Endothelial cell of umbilical vein (primary cell): ENCODE measurements at regions not wholly inside any gene's neighbourhood (a gene's known extent, or its start where the extent isn't known, plus 50 kb on each side); places are given as distances from the start of the nearest gene placed in this dataset.

Experiments
- BruUV-seq: library from RNA; stranded (reverse); fragments of 400-500 nt; replicated peaks from 2 replicates; lab custom pipeline; 2021; lab: Mats Ljungman, UMichigan
- CTCF ChIA-PET: fragments of 300-600, 350-600 bp; sonication (Branson Sonifier 250); formaldehyde crosslinking; loops from one replicate; lab custom pipeline; 2021; ENCODE audit warnings: antibody characterized with exemption, inconsistent platforms; lab: Charles Lee
- POLR2A ChIA-PET: fragments of 300-600, 350-600 bp; sonication (Branson Sonifier 250); formaldehyde crosslinking; loops from one replicate; lab custom pipeline; 2021; ENCODE audit warnings: antibody characterized with exemption, inconsistent platforms; lab: Charles Lee
- DNase-seq: peaks from one replicate; pipeline ENCODE4 v3.0.0-alpha.2; 2011; ENCODE audit warnings: low read depth, low spot score
- FAIRE-seq: peaks from 2 replicates; lab custom pipeline; 2011; peaks lifted over from hg19 to GRCh38; lab: Jason Lieb, UNC
- H2AFZ ChIP-seq: 2 replicates; pipeline ENCODE4 v1.6.0; 2012; ENCODE audit warnings: low read depth, low read length, control low read depth, inconsistent platforms
- H3K27ac ChIP-seq: 2 replicates; pipeline ENCODE4 v1.5.1; 2011; ENCODE audit warnings: low read depth, mild to moderate bottlenecking, control low read depth, low read length, moderate library complexity; ENCODE audit not compliant: insufficient read depth
- H3K27me3 ChIP-seq, 2 experiments: 2 replicates each; pipeline versions ENCODE4 v1.6.0 to v1.6.1; 2011; ENCODE audit warnings: low read length in 2 of 2, mixed read lengths in 1 of 2; ENCODE audit not compliant: control insufficient read depth in 2 of 2, insufficient read depth in 2 of 2
- H3K36me3 ChIP-seq, 2 experiments: 2 replicates in 1 of 2; 3 replicates in 1 of 2; pipeline ENCODE4 v1.5.1; 2011; ENCODE audit warnings: low read length in 2 of 2, mild to moderate bottlenecking in 1 of 2, moderate library complexity in 1 of 2; ENCODE audit not compliant: control insufficient read depth in 2 of 2, insufficient read depth in 2 of 2; ENCODE audit errors: extremely low read depth in 1 of 2
- H3K4me1 ChIP-seq: 3 replicates; pipeline ENCODE4 v1.5.1; 2011; ENCODE audit warnings: mild to moderate bottlenecking, low read length; ENCODE audit not compliant: control insufficient read depth, insufficient read depth; ENCODE audit errors: extremely low read depth
- H3K4me2 ChIP-seq: 2 replicates; pipeline ENCODE4 v1.6.1; 2011; ENCODE audit warnings: low read length, control low read depth, mixed read lengths; ENCODE audit not compliant: insufficient read depth
- H3K4me3 ChIP-seq, 3 experiments: fragments of 200-600 bp in 1 of 3; sonication (generic), shearing (Covaris generic) in 1 of 3; replicated peaks in 1 of 3; 2 replicates each; pipeline ENCODE4 v1.5.1; 2011 to 2016; ENCODE audit warnings: control low read depth in 3 of 3, low read length in 3 of 3, mild to moderate bottlenecking in 2 of 3, inconsistent platforms in 1 of 3, low read depth in 1 of 3, moderate library complexity in 1 of 3; ENCODE audit not compliant: insufficient read depth in 1 of 3
- H3K79me2 ChIP-seq: 2 replicates; pipeline ENCODE4 v1.6.0; 2012; ENCODE audit warnings: low read length, inconsistent platforms; ENCODE audit not compliant: control insufficient read depth, insufficient read depth
- H3K9ac ChIP-seq: replicated peaks from 2 replicates; pipeline ENCODE3; 2011; ENCODE audit warnings: low read length, control low read depth; ENCODE audit not compliant: insufficient read depth; ENCODE audit errors: extremely low read depth
- H3K9me1 ChIP-seq: replicated peaks from 3 replicates; pipeline ENCODE4 v1.6.0; 2011; ENCODE audit warnings: mild to moderate bottlenecking, low read length; ENCODE audit not compliant: control insufficient read depth, insufficient read depth; ENCODE audit errors: extremely low read depth
- H3K9me3 ChIP-seq: replicated peaks from 2 replicates; pipeline ENCODE4 v1.5.1; 2012; ENCODE audit warnings: low read length, inconsistent platforms; ENCODE audit not compliant: control insufficient read depth, insufficient read depth
- H4K20me1 ChIP-seq: replicated peaks from 2 replicates; pipeline ENCODE3; 2011; ENCODE audit warnings: mild to moderate bottlenecking, low read length; ENCODE audit not compliant: control insufficient read depth, insufficient read depth; ENCODE audit errors: extremely low read depth
- CTCF ChIP-seq, 2 donors: IDR thresholded peaks; 1 replicate in 1 of 2; 2 replicates in 1 of 2; pipeline ENCODE4 v1.5.1; 2011; ENCODE audit warnings: low read length in 2 of 2, mild to moderate bottlenecking in 2 of 2, moderate library complexity in 2 of 2, control low read depth in 1 of 2, inconsistent platforms in 1 of 2, low read depth in 1 of 2; ENCODE audit not compliant: insufficient read depth in 1 of 2; ENCODE audit errors: extremely low read depth in 1 of 2
- EZH2 ChIP-seq: IDR thresholded peaks from 2 replicates; pipeline ENCODE4 v1.6.1; 2012; ENCODE audit warnings: borderline replicate concordance, low read depth, mild to moderate bottlenecking, moderate library complexity, low read length, inconsistent platforms; ENCODE audit not compliant: severe bottlenecking
- FOS ChIP-seq: IDR thresholded peaks from 2 replicates; pipeline ENCODE4 v1.6.1; 2011; ENCODE audit warnings: mild to moderate bottlenecking, low read length, moderate library complexity, borderline replicate concordance; ENCODE audit not compliant: insufficient read depth
- GATA2 ChIP-seq: IDR thresholded peaks from 2 replicates; pipeline ENCODE4 v1.7.0; 2011; ENCODE audit warnings: low read depth, mild to moderate bottlenecking, moderate library complexity, mixed read lengths, low read length; ENCODE audit not compliant: insufficient read length, insufficient read depth
- JUN ChIP-seq: IDR thresholded peaks from 2 replicates; pipeline ENCODE4 v1.6.1; 2011; ENCODE audit warnings: borderline replicate concordance, low read depth; ENCODE audit not compliant: insufficient read length, insufficient read depth
- MAX ChIP-seq: IDR thresholded peaks from 2 replicates; pipeline ENCODE4 v1.6.1; 2011; ENCODE audit not compliant: insufficient read depth, insufficient read length
- MYC ChIP-seq: IDR thresholded peaks from one replicate; pipeline ENCODE4 v1.6.1; 2011; ENCODE audit warnings: mild to moderate bottlenecking, low read depth, low read length
- POLR2A ChIP-seq: IDR thresholded peaks from 2 replicates; pipeline ENCODE4 v1.6.1; 2012; ENCODE audit warnings: low read depth, mild to moderate bottlenecking, control low read depth, low read length
- POLR2AphosphoS5 ChIP-seq: IDR thresholded peaks from 2 replicates; pipeline ENCODE4 v1.6.1; 2012; ENCODE audit warnings: low read depth, mild to moderate bottlenecking, control low read depth, low read length, moderate library complexity; ENCODE audit not compliant: insufficient read depth
- dilution Hi-C: fragments of 300-500 bp; cut with MboI; formaldehyde crosslinking; loops from one replicate; pipeline ENCODE4 v1.15.0; 2019; ENCODE audit warnings: low sequenced_read_pairs; ENCODE audit not compliant: extremely low pct_ligation_motif_present
- intact Hi-C: fragments of 100-400 bp; cut with micrococcal nuclease; formaldehyde crosslinking; loops from one replicate; pipeline ENCODE4 v1.10.0; 2022

GRCh38 chr5:154110716-154111115 lies 71.9 kb downstream of the MFAP3 start:
- POLR2A ChIA-PET = no interaction called here
- dilution Hi-C loops = no loop called here
- no peak for DNase-seq

More at GRCh38 chr5:154110716-154111115, 71.9 kb downstream of the MFAP3 start:
- no peaks in the 10 kb centered on the region for H3K79me2 ChIP-seq
- no peaks in the 10 kb centered on the region for H3K36me3 ChIP-seq
- no peak overlapping the region for H3K9ac ChIP-seq
- H3K27ac ChIP-seq = no peak overlapping the region
- H3K4me1 ChIP-seq = no peaks in the 10 kb centered on the region
- H3K9me3 ChIP-seq = no peaks in the 10 kb centered on the region
- FAIRE-seq = no peak
- BruUV-seq = no TSS peak
- H3K27me3 ChIP-seq = peaks cover 5 to 14% of the 10 kb centered on the region in 2 experiments
- TF ChIP-seq EZH2 (no peak), CTCF (IDR thresholded peaks at IDR 0.05; ENCODE audit: extremely low read depth in 1 of 2, insufficient read depth in 1 of 2, low read depth in 1 of 2, low read length in 2 of 2) (no peak), GATA2 (no peak), POLR2A (no peak), FOS (no peak), MAX (no peak), POLR2AphosphoS5 (no peak), MYC (no peak), JUN (no peak)
- intact Hi-C loops = no loop called here
- H3K4me2 ChIP-seq = no peak overlapping the region
- H4K20me1 ChIP-seq = no peaks in the 10 kb centered on the region
- CTCF ChIA-PET = interaction anchor here (0.5 to 1.3 kb wide), 2 partner anchors 38 to 843 kb away, joined by 3 to 4 read pairs; no protein-coding TSS in a partner anchor
- no peak overlapping the region for H2AFZ ChIP-seq
- no peaks in the 10 kb centered on the region for H3K9me1 ChIP-seq
- no peak overlapping the region for H3K4me3 ChIP-seq
